Left lung (tissue), 4 donors: ENCODE measurements at regions not wholly inside any gene's neighbourhood (a gene's known extent, or its start where the extent isn't known, plus 50 kb on each side); places are given as distances from the start of the nearest gene placed in this dataset.

Source experiments
- ATAC-seq: fragments of 200-7000 bp; cut with Tn5 transposase; one replicate; pipeline ENCODE4 v1.9.1; 2020; ENCODE audit warnings: moderate library complexity
- DNase-seq, 4 donors: peaks; one replicate each; pipeline ENCODE4 v3.0.0-alpha.2; 2013 to 2020
- H3K27ac ChIP-seq, 2 donors: fragments of 200-600 bp; sonication (generic) in 1 of 2; one replicate each; pipeline versions ENCODE4 v1.5.0 to v1.8.0; 2020 to 2021
- H3K27me3 ChIP-seq, 2 donors: fragments of 200-600 bp; sonication (generic) in 1 of 2; one replicate each; pipeline versions ENCODE4 v1.5.0 to v1.8.0; 2020 to 2021
- H3K36me3 ChIP-seq, 2 donors: fragments of 200-600 bp; sonication (generic) in 1 of 2; one replicate each; pipeline versions ENCODE4 v1.5.0 to v1.8.0; 2020 to 2021
- H3K4me1 ChIP-seq, 2 donors: fragments of 200-600 bp; one replicate each; pipeline ENCODE4 v1.8.0; 2021
- H3K4me3 ChIP-seq, 2 donors: fragments of 200-600 bp; sonication (generic) in 1 of 2; one replicate each; pipeline versions ENCODE4 v1.5.0 to v1.8.0; 2020 to 2021; ENCODE audit warnings: mild to moderate bottlenecking in 1 of 2
- H3K9me3 ChIP-seq, 2 donors: fragments of 200-600 bp; sonication (generic) in 1 of 2; one replicate each; pipeline versions ENCODE4 v1.5.0 to v1.8.0; 2020 to 2021
- CTCF ChIP-seq, 2 donors: fragments of 200-600 bp; sonication (generic) in 1 of 2; IDR thresholded peaks; one replicate each; pipeline versions ENCODE4 v1.5.0 to v1.8.0; 2021; ENCODE audit warnings: antibody characterized with exemption in 2 of 2
- intact Hi-C, 2 donors: fragments of 100-400 bp; cut with DNase I; formaldehyde crosslinking; loops; one replicate each; pipeline versions ENCODE4 v1.11.2 to v1.14.2; 2022
- donor health status: DM: no; HTN: yes; CAD: no.
- donor health status: DM: no; HTN: no; CAD: no.

GRCh38 chr7:138286846-138287245 lies 173.2 kb upstream of the TRIM24 start:
- intact Hi-C loops: no loop called here
- H3K27me3 ChIP-seq: no peaks in the 10 kb centered on the region

GRCh38 chr7:138287549-138287948 lies 172.5 kb upstream of the TRIM24 start:
- DNase-seq (no peak), ATAC-seq (no peak)
- intact Hi-C loops: no loop called here
- Histone ChIP-seq H3K4me3 (no peak overlapping the region), H3K4me1 (no peaks in the 10 kb centered on the region), H3K27me3 (no peaks in the 10 kb centered on the region), H3K9me3 (peaks cover 0 to 20% of the 10 kb centered on the region in 2 donors), H3K36me3 (no peaks in the 10 kb centered on the region), H3K27ac (no peak overlapping the region)
- no peak for TF ChIP-seq CTCF (IDR thresholded peaks at IDR 0.05)

More at GRCh38 chr7:138286846-138287245, 173.2 kb upstream of the TRIM24 start:
- Histone ChIP-seq H3K9me3 (peaks cover 0 to 20% of the 10 kb centered on the region in 2 donors), H3K36me3 (no peaks in the 10 kb centered on the region), H3K4me1 (no peaks in the 10 kb centered on the region), H3K27ac (no peak overlapping the region), H3K4me3 (no peak overlapping the region)
- no peak for ATAC-seq
- TF ChIP-seq CTCF (IDR thresholded peaks at IDR 0.05): no peak
- DNase-seq: no peak

GRCh38 chr7:138289082-138289481 lies 171.0 kb upstream of the TRIM24 start:
- ATAC-seq: no peak
- H3K4me3 ChIP-seq: no peak overlapping the region
- H3K27me3 ChIP-seq: no peaks in the 10 kb centered on the region
- intact Hi-C loops: no loop called here
- DNase-seq: no peak
- no peak overlapping the region for H3K27ac ChIP-seq
- TF ChIP-seq CTCF (IDR thresholded peaks at IDR 0.05): no peak
- H3K36me3 ChIP-seq: no peaks in the 10 kb centered on the region
- peaks cover 0 to 20% of the 10 kb centered on the region in 2 donors for H3K9me3 ChIP-seq
- no peaks in the 10 kb centered on the region for H3K4me1 ChIP-seq

GRCh38 chr7:138289864-138290263 lies 170.2 kb upstream of the TRIM24 start:
- H3K9me3 ChIP-seq: peaks cover 0 to 20% of the 10 kb centered on the region in 2 donors
- no peaks in the 10 kb centered on the region for H3K27me3 ChIP-seq
- H3K36me3 ChIP-seq: no peaks in the 10 kb centered on the region
- ATAC-seq: no peak
- intact Hi-C loops: no loop called here
- no peak overlapping the region for H3K4me3 ChIP-seq
- H3K27ac ChIP-seq: no peak overlapping the region
- TF ChIP-seq CTCF (IDR thresholded peaks at IDR 0.05): no peak
- no peaks in the 10 kb centered on the region for H3K4me1 ChIP-seq
- DNase-seq: no peak

- Histone ChIP-seq H3K36me3 (no peaks in the 10 kb centered on the region), H3K9me3 (peaks cover 0 to 20% of the 10 kb centered on the region in 2 donors), H3K4me3 (no peak overlapping the region), H3K4me1 (no peaks in the 10 kb centered on the region), H3K27me3 (no peaks in the 10 kb centered on the region), H3K27ac (no peak overlapping the region)
- TF ChIP-seq CTCF (IDR thresholded peaks at IDR 0.05): no peak
- intact Hi-C loops: no loop called here
- ATAC-seq: no peak
- DNase-seq: no peak
Measured at GRCh38 chr7:138292951-138293350, 167.1 kb upstream of the TRIM24 start.
